SU-DHL-6 (cell line): ENCODE measurements at regions not wholly inside any gene's neighbourhood (a gene's known extent, or its start where the extent isn't known, plus 50 kb on each side); places are given as distances from the start of the nearest gene placed in this dataset.

Experiments
- H2AFZ ChIP-seq: fragments of 200-600 bp; sonication (generic); 2 replicates; pipeline ENCODE4 v1.6.1; 2014; ENCODE audit warnings: low read depth, mild to moderate bottlenecking, moderate library complexity, mixed read lengths, antibody characterized with exemption, low read length; ENCODE audit not compliant: severe bottlenecking
- H3F3A ChIP-seq: fragments of 200-600 bp; shearing (Covaris generic); 2 replicates; pipeline ENCODE4 v1.6.0; 2016; ENCODE audit warnings: antibody characterized with exemption, mild to moderate bottlenecking; ENCODE audit not compliant: insufficient read depth
- H3K27ac ChIP-seq: fragments of 200-600 bp; sonication (generic); 2 replicates; pipeline ENCODE4 v1.5.1; 2016; ENCODE audit warnings: low read depth, mild to moderate bottlenecking, low read length, moderate library complexity, mixed read lengths
- H3K27me3 ChIP-seq: fragments of 200-600 bp; sonication (generic), shearing (Covaris generic); 2 replicates; pipeline ENCODE4 v1.6.0; 2014; ENCODE audit warnings: mild to moderate bottlenecking, low read length
- H3K36me3 ChIP-seq: fragments of 200-600 bp; sonication (generic); 2 replicates; pipeline ENCODE4 v1.6.1; 2014; ENCODE audit warnings: mild to moderate bottlenecking, low read length, mixed read lengths
- H3K4me2 ChIP-seq: fragments of 300-600, 200-600 bp; shearing (Covaris generic), sonication (generic); 2 replicates; pipeline ENCODE4 v1.6.0; 2014; ENCODE audit warnings: low read length, low read depth, mild to moderate bottlenecking; ENCODE audit not compliant: poor library complexity, severe bottlenecking
- H3K4me3 ChIP-seq: fragments of 200-600 bp; sonication (generic); 2 replicates; pipeline ENCODE4 v1.5.1; 2014; ENCODE audit warnings: antibody characterized with exemption, low read length, mild to moderate bottlenecking, mixed read lengths; ENCODE audit not compliant: insufficient read depth, poor library complexity, severe bottlenecking
- H3K79me2 ChIP-seq: fragments of 200-600 bp; sonication (generic); 2 replicates; pipeline ENCODE4 v1.6.1; 2014; ENCODE audit warnings: mild to moderate bottlenecking, low read length, moderate library complexity; ENCODE audit not compliant: insufficient read depth
- H3K9ac ChIP-seq: fragments of 200-600 bp; sonication (generic); 2 replicates; pipeline ENCODE4 v1.7.0; 2014; ENCODE audit warnings: mild to moderate bottlenecking, low read length
- H3K9me2 ChIP-seq: fragments of 200-600 bp; sonication (generic); replicated peaks from 2 replicates; pipeline ENCODE4 v1.6.1; 2014; ENCODE audit warnings: low read length; ENCODE audit not compliant: insufficient read depth
- H3K9me3 ChIP-seq: fragments of 200-600 bp; sonication (generic); 2 replicates; pipeline ENCODE4 v1.6.1; 2014; ENCODE audit warnings: low read length, mixed read lengths; ENCODE audit not compliant: insufficient read depth
- H4K20me1 ChIP-seq: fragments of 200-600 bp; sonication (generic); 2 replicates; pipeline ENCODE4 v1.6.1; 2014; ENCODE audit warnings: low read depth, mild to moderate bottlenecking, antibody characterized with exemption, low read length, moderate library complexity, mixed read lengths
- CTCF ChIP-seq: fragments of 200-600 bp; sonication (generic); IDR thresholded peaks from one replicate; pipeline ENCODE4 v1.5.1; 2017; ENCODE audit warnings: antibody characterized with exemption, mild to moderate bottlenecking, low read length, moderate library complexity; ENCODE audit not compliant: insufficient read depth, poor library complexity, severe bottlenecking
- EZH2phosphoT487 ChIP-seq: fragments of 200-600 bp; sonication (generic), shearing (Covaris generic); conservative IDR thresholded peaks from 2 replicates; pipeline ENCODE4 v1.6.1; 2018; ENCODE audit warnings: mild to moderate bottlenecking, antibody characterized with exemption, low read length, moderate library complexity, mixed read lengths

- Histone ChIP-seq H3K27ac (no peak overlapping the region), H3F3A (peaks cover 45% of the 10 kb centered on the region), H3K4me3 (no peak overlapping the region), H2AFZ (no peak overlapping the region), H3K4me2 (no peak overlapping the region), H3K36me3 (peaks cover 15% of the 10 kb centered on the region; the same call in 1 of the 2 replicates), H3K9me3 (no peaks in the 10 kb centered on the region), H3K27me3 (no peaks in the 10 kb centered on the region), H4K20me1 (no peaks in the 10 kb centered on the region), H3K9ac (no peak overlapping the region), H3K79me2 (peaks cover 97% of the 10 kb centered on the region), H3K9me2 (no peaks in the 10 kb centered on the region)
- no peak for TF ChIP-seq EZH2phosphoT487
- TF ChIP-seq CTCF, result no peak
Measured at GRCh38 chr9:616694-617093, 224.8 kb upstream of the DMRT1 start.

- H3F3A ChIP-seq, result peaks cover 36% of the 10 kb centered on the region
- no peaks in the 10 kb centered on the region for H3K9me2 ChIP-seq
- H3K27ac ChIP-seq, result no peak overlapping the region
- H4K20me1 ChIP-seq, result no peaks in the 10 kb centered on the region
- no peak overlapping the region for H3K4me3 ChIP-seq
- no peak overlapping the region for H3K4me2 ChIP-seq
- no peak overlapping the region for H3K9ac ChIP-seq
- H3K27me3 ChIP-seq, result no peaks in the 10 kb centered on the region
- no peak overlapping the region for H2AFZ ChIP-seq
- TF ChIP-seq EZH2phosphoT487, result no peak
- TF ChIP-seq CTCF, result no peak
- H3K36me3 ChIP-seq, result peaks cover 15% of the 10 kb centered on the region; the same call in 1 of the 2 replicates
- peaks cover 98% of the 10 kb centered on the region for H3K79me2 ChIP-seq
- H3K9me3 ChIP-seq, result no peaks in the 10 kb centered on the region
Measured at GRCh38 chr9:617445-618085, 223.9 kb upstream of the DMRT1 start.

- Histone ChIP-seq H3K27me3 (no peaks in the 10 kb centered on the region), H3K4me3 (no peak overlapping the region), H3K27ac (peak overlapping the region; percentile 16; the same call in 1 of the 2 replicates), H3K9me2 (no peaks in the 10 kb centered on the region), H4K20me1 (no peaks in the 10 kb centered on the region), H3K9ac (no peak overlapping the region), H3K9me3 (no peaks in the 10 kb centered on the region), H3K4me2 (no peak overlapping the region), H3K36me3 (peaks cover 15% of the 10 kb centered on the region; the same call in 1 of the 2 replicates), H2AFZ (no peak overlapping the region), H3K79me2 (peaks cover 97% of the 10 kb centered on the region), H3F3A (peaks cover 27% of the 10 kb centered on the region)
- TF ChIP-seq CTCF (no peak), EZH2phosphoT487 (no peak)
Measured at GRCh38 chr9:618478-618877, 223.0 kb upstream of the DMRT1 start.
